Osteocyte (in vitro differentiated cells): ENCODE measurements at regions not wholly inside any gene's neighbourhood (a gene's known extent, or its start where the extent isn't known, plus 50 kb on each side); places are given as distances from the start of the nearest gene placed in this dataset.

ENCODE experiments used
- DNase-seq: peaks from one replicate; pipeline ENCODE4 v3.0.0; 2021; ENCODE audit warnings: mixed read lengths; ENCODE audit not compliant: unreplicated experiment; ENCODE audit errors: extremely low spot score
- H3K27ac Mint-ChIP-seq: one replicate; pipeline ENCODE4 v1.8.0; 2021; ENCODE audit warnings: mild to moderate bottlenecking, mixed read lengths; ENCODE audit not compliant: unreplicated experiment
- H3K27me3 Mint-ChIP-seq: one replicate; pipeline ENCODE4 v1.8.0; 2021; ENCODE audit warnings: mixed read lengths; ENCODE audit not compliant: unreplicated experiment
- H3K36me3 Mint-ChIP-seq: one replicate; pipeline ENCODE4 v1.8.0; 2021; ENCODE audit warnings: mixed read lengths; ENCODE audit not compliant: unreplicated experiment
- H3K4me1 Mint-ChIP-seq: one replicate; pipeline ENCODE4 v1.8.0; 2021; ENCODE audit warnings: mixed read lengths; ENCODE audit not compliant: unreplicated experiment
- H3K4me3 Mint-ChIP-seq: one replicate; pipeline ENCODE4 v1.8.0; 2021; ENCODE audit warnings: mild to moderate bottlenecking, moderate library complexity, mixed read lengths; ENCODE audit not compliant: unreplicated experiment
- H3K9me3 Mint-ChIP-seq: one replicate; pipeline ENCODE4 v1.8.0; 2021; ENCODE audit warnings: mixed read lengths; ENCODE audit not compliant: unreplicated experiment
- CTCF ChIP-seq: fragments of 200-600 bp; sonication (generic); IDR thresholded peaks from 2 replicates; pipeline ENCODE4 v1.5.0; 2021; ENCODE audit warnings: antibody characterized with exemption, mild to moderate bottlenecking, moderate library complexity

GRCh38 chr4:26175006-26175786 lies 145.6 kb upstream of the RBPJ start:
- Mint-ChIP-seq H3K4me1 (peaks cover 17% of the 10 kb centered on the region), H3K4me3 (no peak overlapping the region), H3K27ac (no peak overlapping the region), H3K9me3 (no peaks in the 10 kb centered on the region), H3K27me3 (no peaks in the 10 kb centered on the region), H3K36me3 (no peaks in the 10 kb centered on the region)
- no peak for TF ChIP-seq CTCF
- no peak for DNase-seq

- TF ChIP-seq CTCF, result no peak
- no peak overlapping the region for H3K27ac Mint-ChIP-seq
- H3K4me1 Mint-ChIP-seq, result peaks cover 17% of the 10 kb centered on the region
- H3K4me3 Mint-ChIP-seq, result no peak overlapping the region
- no peaks in the 10 kb centered on the region for H3K27me3 Mint-ChIP-seq
- H3K9me3 Mint-ChIP-seq, result no peaks in the 10 kb centered on the region
- DNase-seq, result no peak
- no peaks in the 10 kb centered on the region for H3K36me3 Mint-ChIP-seq
Observed at GRCh38 chr4:26175905-26176470, 144.8 kb upstream of the RBPJ start.

DNA sequence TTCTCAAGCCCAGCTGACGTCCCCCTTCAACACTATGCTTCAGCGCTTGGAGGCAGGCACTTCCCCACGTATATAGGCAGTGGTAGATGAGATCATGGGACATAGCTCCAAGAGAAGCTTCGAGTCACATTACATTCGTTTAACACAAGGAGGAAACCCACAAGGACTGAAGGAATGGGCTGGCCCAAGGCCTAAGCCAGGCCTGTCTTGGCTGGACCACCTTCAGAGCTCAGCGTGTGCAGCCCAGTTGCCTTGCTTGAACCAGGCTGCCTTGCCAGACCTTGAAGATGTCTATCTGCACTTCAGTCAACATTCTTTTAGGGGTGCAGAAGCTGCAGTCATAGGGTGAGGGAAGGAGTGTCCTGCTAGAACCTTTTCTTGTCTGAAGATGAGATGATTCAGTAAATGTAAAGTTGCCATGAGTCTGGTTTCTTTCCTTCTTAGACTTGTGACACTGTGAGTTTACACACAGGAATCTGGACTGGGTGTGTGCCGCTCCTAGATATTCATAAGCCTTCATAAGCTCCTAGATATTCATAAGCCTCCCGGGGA lies 144.1 kb upstream of the RBPJ start:
- Mint-ChIP-seq H3K9me3 (no peaks in the 10 kb centered on the region), H3K36me3 (no peaks in the 10 kb centered on the region), H3K27me3 (no peaks in the 10 kb centered on the region), H3K4me1 (peaks cover 13% of the 10 kb centered on the region), H3K4me3 (no peak overlapping the region), H3K27ac (no peak overlapping the region)
- no peak for DNase-seq
- TF ChIP-seq CTCF, result no peak

- Mint-ChIP-seq H3K4me1 (no peaks in the 10 kb centered on the region), H3K36me3 (no peaks in the 10 kb centered on the region), H3K9me3 (no peaks in the 10 kb centered on the region), H3K27ac (no peak overlapping the region), H3K4me3 (no peak overlapping the region), H3K27me3 (no peaks in the 10 kb centered on the region)
- DNase-seq, result no peak
- no peak for TF ChIP-seq CTCF
Observed at GRCh38 chr4:26178854-26179253, 142.0 kb upstream of the RBPJ start.

GRCh38 chr4:26179316-26179760 lies 141.5 kb upstream of the RBPJ start:
- H3K9me3 Mint-ChIP-seq, result no peaks in the 10 kb centered on the region
- no peak overlapping the region for H3K27ac Mint-ChIP-seq
- no peaks in the 10 kb centered on the region for H3K27me3 Mint-ChIP-seq
- TF ChIP-seq CTCF, result no peak
- H3K36me3 Mint-ChIP-seq, result no peaks in the 10 kb centered on the region
- H3K4me3 Mint-ChIP-seq, result no peak overlapping the region
- H3K4me1 Mint-ChIP-seq, result no peaks in the 10 kb centered on the region
- DNase-seq, result no peak
